Coronary artery (tissue), 2 donors: ENCODE measurements at regions not wholly inside any gene's neighbourhood (a gene's known extent, or its start where the extent isn't known, plus 50 kb on each side); places are given as distances from the start of the nearest gene placed in this dataset.

ENCODE experiments used
- DNase-seq: peaks from one replicate; pipeline ENCODE4 v3.0.0-alpha.2; 2017; ENCODE audit warnings: low spot score
- H3K27ac ChIP-seq, 2 donors: fragments of 200-600 bp; sonication (generic); one replicate each; pipeline ENCODE4 v1.5.1; 2016 to 2019
- H3K4me3 ChIP-seq: fragments of 200-600 bp; sonication (generic); 2 replicates; pipeline ENCODE4 v1.5.1; 2016; ENCODE audit warnings: mild to moderate bottlenecking, moderate library complexity
- TF ChIP-seq, protein P1 (sequence below): fragments of 200-600 bp; sonication (generic); IDR thresholded peaks from one replicate; pipeline ENCODE4 v1.5.1; 2019; ENCODE audit warnings: antibody characterized with exemption

DNA sequence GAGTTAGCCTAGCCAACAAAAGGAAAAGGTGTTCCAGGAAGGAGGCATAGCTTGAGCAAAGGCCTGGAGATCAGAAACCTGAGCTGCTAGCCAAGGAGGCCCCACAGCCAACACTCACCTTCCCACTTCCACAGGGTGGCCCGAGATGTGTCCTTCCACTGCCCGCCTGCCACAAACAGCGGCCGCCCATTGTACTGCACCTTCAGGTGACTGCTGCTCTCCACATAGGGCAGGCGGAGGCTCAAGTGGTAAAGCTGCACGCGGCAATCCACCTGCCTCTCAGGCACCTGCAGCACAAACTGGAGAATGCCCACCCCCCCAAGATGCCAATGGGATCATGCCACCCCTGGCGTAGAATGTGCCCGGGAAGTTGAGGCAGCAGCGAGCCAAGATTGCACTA lies 111.5 kb downstream of the RMI2 start:
- TF ChIP-seq, protein P1, sequence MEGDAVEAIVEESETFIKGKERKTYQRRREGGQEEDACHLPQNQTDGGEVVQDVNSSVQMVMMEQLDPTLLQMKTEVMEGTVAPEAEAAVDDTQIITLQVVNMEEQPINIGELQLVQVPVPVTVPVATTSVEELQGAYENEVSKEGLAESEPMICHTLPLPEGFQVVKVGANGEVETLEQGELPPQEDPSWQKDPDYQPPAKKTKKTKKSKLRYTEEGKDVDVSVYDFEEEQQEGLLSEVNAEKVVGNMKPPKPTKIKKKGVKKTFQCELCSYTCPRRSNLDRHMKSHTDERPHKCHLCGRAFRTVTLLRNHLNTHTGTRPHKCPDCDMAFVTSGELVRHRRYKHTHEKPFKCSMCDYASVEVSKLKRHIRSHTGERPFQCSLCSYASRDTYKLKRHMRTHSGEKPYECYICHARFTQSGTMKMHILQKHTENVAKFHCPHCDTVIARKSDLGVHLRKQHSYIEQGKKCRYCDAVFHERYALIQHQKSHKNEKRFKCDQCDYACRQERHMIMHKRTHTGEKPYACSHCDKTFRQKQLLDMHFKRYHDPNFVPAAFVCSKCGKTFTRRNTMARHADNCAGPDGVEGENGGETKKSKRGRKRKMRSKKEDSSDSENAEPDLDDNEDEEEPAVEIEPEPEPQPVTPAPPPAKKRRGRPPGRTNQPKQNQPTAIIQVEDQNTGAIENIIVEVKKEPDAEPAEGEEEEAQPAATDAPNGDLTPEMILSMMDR = no peak
- DNase-seq = no peak
- H3K4me3 ChIP-seq = no peak overlapping the region
- H3K27ac ChIP-seq = no peak overlapping the region

DNA sequence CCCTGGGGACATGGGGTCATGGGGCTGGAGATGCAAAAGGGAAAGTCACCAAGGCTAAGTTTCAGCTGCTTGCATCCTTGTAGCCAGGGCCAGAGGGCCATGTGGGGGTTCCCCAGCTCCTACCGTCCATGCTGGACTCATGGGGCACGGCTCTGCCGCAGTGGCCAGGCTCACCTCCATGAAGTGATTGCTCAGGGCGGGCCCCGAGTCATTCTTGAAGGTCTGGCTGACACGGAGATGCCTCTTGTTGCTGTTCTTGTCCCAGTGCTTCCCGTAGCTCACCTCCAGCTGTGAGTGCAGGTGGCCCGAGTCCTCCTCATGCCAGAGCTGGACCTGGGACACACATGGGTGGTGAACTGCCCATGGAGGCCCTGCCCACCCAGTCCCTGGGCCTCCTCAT lies 114.5 kb downstream of the RMI2 start:
- H3K4me3 ChIP-seq = no peak overlapping the region
- no peak overlapping the region for H3K27ac ChIP-seq
- TF ChIP-seq, protein P1 = no peak
- DNase-seq = no peak

DNA sequence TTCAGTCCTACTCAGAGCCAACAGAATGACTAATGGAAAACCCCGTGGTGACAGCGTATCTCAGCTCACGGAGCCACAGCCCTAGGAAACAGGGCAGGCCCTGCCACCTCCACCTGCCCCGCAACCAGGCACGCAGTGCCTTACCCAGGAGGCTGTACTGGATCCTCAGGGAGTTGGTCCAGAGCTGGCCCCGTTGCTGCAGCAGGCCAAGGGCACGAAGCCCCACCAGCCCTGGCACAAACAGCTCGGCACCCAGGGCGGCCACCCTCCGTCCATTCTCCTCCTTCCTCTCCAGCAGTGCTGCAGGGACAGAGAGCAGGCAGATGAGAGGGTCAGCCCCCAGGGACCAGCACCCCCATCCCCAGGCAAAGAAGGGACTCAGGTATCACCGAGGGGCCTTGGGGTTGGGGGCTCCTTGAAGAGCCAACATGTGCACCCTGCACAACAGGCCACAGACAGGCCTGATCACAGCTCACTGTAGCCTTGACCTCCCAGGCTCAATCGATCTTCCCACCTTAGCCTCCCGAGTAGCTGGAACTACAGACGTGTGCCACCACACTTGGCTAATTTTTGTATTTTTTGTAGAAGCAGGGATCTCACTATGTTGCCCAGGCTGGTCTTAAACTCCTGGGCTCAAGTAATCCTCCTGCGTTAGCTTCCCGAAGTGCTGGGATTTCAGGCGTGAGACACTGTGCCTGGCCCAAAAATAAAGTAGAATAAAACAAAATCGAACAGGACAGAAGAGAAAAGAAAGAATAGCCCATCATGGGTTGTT lies 115.7 kb downstream of the RMI2 start:
- TF ChIP-seq, protein P1 = no peak
- H3K27ac ChIP-seq = no peak overlapping the region
- no peak for DNase-seq
- no peak overlapping the region for H3K4me3 ChIP-seq

DNA sequence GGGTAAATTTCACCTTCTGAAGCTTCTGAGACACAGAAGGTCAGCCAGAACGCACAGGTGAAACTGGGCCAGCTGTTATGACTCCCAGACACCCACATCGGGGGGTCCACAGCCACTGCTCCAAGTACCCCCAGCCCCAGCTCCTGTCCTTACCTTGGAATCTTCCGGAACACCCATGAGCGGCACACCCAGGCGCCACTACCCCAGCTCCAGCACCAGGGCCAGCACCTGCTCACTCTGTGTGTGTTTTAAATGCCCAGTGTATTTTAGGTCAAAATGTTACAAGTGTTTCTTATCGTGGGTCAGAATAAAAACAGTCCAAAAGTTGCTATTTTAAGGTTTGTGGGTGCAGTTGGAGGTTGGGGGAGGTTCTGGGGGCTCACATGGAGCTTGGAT lies 116.3 kb downstream of the RMI2 start:
- DNase-seq = no peak
- H3K4me3 ChIP-seq = no peak overlapping the region
- TF ChIP-seq, protein P1 = no peak
- H3K27ac ChIP-seq = no peak overlapping the region

DNA sequence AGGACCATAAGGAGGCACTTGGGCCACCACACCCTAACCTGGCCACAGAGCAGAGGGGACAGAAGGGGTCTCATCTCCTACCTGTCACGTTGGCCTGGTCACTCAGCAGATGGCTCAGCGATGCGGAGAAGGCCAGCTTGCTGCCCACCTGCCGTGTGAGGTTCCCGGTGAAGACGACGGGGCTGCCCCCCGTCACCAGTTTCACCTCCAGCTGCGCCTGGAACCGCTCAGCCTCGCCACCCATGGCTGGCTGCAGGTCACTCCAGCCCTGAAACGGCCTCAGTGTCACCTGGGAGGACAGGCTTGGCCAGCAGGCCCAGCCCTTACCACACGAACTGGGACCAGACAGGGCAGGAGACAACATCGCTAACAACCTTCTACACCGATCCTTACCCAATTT lies 116.8 kb downstream of the RMI2 start:
- no peak for DNase-seq
- no peak overlapping the region for H3K4me3 ChIP-seq
- H3K27ac ChIP-seq = no peak overlapping the region
- TF ChIP-seq, protein P1 = no peak

DNA sequence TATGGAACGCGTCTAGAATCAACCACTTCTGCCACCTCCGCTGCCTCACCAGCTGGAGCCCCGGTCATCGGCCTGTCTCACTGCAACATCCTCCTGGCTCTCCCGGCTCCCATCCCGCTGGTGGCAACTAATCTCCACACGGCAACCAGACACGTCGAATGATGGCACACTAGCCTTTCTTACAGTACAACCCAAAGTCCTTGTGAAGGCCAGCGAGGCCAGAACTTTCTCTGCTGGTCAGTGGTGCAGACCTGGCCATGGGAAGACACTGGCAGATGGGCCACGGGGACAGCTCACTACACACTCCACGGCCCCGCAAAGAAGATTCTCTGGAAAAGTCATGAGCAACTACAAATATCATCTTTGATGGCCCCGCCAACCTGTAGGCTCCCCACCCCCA lies 117.6 kb downstream of the RMI2 start:
- TF ChIP-seq, protein P1 = no peak
- Histone ChIP-seq H3K27ac (no peak overlapping the region), H3K4me3 (no peak overlapping the region)
- DNase-seq = no peak

DNA sequence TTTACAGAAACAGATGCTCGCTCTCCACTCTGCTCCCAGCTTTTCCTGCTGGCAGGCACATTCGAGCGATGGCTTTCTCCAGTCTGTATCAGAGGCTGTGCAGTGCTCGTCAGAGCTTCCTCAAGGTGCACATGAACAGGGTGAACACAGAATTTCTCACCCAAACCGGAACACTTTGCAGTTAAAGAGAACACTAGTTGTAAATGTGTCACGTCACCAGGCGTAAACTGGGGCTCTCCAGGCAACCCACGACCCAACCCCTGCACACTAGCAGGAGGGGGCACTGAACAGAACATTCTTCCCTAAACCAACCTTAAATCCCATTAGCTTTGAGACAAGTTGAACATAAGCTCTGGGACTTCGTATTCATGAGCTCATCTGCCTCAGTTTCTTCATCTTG lies 119.0 kb downstream of the RMI2 start:
- H3K4me3 ChIP-seq = no peak overlapping the region
- no peak overlapping the region for H3K27ac ChIP-seq
- no peak for DNase-seq
- TF ChIP-seq, protein P1 = no peak
